Muscle of leg (tissue), 3 donors: ENCODE measurements at regions not wholly inside any gene's neighbourhood (a gene's known extent, or its start where the extent isn't known, plus 50 kb on each side); places are given as distances from the start of the nearest gene placed in this dataset.

Source experiments
- DNase-seq: peaks from one replicate; pipeline ENCODE4 v3.0.0; 2013
- H3K27ac ChIP-seq: one replicate; pipeline ENCODE4 v1.5.1; 2013; ENCODE audit warnings: mild to moderate bottlenecking, low read length, control low read depth
- H3K27me3 ChIP-seq: one replicate; pipeline ENCODE4 v1.6.1; 2013; ENCODE audit warnings: low read length; ENCODE audit not compliant: control insufficient read depth, insufficient read depth
- H3K36me3 ChIP-seq: one replicate; pipeline ENCODE4 v1.6.1; 2013; ENCODE audit warnings: low read length; ENCODE audit not compliant: control insufficient read depth, insufficient read depth
- H3K4me1 ChIP-seq: one replicate; pipeline ENCODE4 v1.6.1; 2013; ENCODE audit warnings: low read length; ENCODE audit not compliant: control insufficient read depth, insufficient read depth
- H3K4me3 ChIP-seq: one replicate; pipeline ENCODE4 v1.5.1; 2013; ENCODE audit warnings: low read length, control low read depth
- H3K9me3 ChIP-seq: replicated peaks from 2 replicates; pipeline ENCODE4 v1.6.1; 2013; ENCODE audit warnings: low read depth, low read length; ENCODE audit not compliant: control insufficient read depth
- WGBS: methylation state at CpG from one replicate; pipeline ENCODE4 v1.1.5; 2013; ENCODE audit warnings: missing lambda C conversion rate; ENCODE audit not compliant: insufficient coverage; 5-methylcytosine and 5-hydroxymethylcytosine counted together

- H3K27ac ChIP-seq: no peak overlapping the region
- no peak overlapping the region for H3K4me3 ChIP-seq
- no peaks in the 10 kb centered on the region for H3K36me3 ChIP-seq
- peaks cover 2% of the 10 kb centered on the region for H3K9me3 ChIP-seq
- 74% methylated on average over 2 of the region's 2 CpGs for WGBS
- no peaks in the 10 kb centered on the region for H3K4me1 ChIP-seq
- DNase-seq: no peak
- no peaks in the 10 kb centered on the region for H3K27me3 ChIP-seq
These were observed 457.6 kb downstream of the TFAP2A start for GRCh38 chr6:9957215-9957759.

GRCh38 chr6:9948678-9949077 lies 466.2 kb downstream of the TFAP2A start:
- Histone ChIP-seq H3K27ac (no peak overlapping the region), H3K36me3 (no peaks in the 10 kb centered on the region), H3K4me1 (no peaks in the 10 kb centered on the region), H3K9me3 (no peaks in the 10 kb centered on the region), H3K27me3 (no peaks in the 10 kb centered on the region), H3K4me3 (no peak overlapping the region)
- peak; percentile 59 for DNase-seq
- WGBS: 42% methylated on average over 2 of the region's 3 CpGs

- Histone ChIP-seq H3K27me3 (no peaks in the 10 kb centered on the region), H3K4me3 (no peak overlapping the region), H3K36me3 (no peaks in the 10 kb centered on the region), H3K27ac (no peak overlapping the region), H3K4me1 (no peaks in the 10 kb centered on the region), H3K9me3 (no peaks in the 10 kb centered on the region)
- WGBS: 48% methylated on average over 4 of the region's 5 CpGs
- peak; percentile 30 for DNase-seq
These were observed 470.9 kb downstream of the TFAP2A start for GRCh38 chr6:9943986-9944385.

- no peak overlapping the region for H3K27ac ChIP-seq
- WGBS: 90% methylated on average over 6 of the region's 9 CpGs
- no peak for DNase-seq
- H3K4me3 ChIP-seq: no peak overlapping the region
- H3K4me1 ChIP-seq: no peaks in the 10 kb centered on the region
- no peaks in the 10 kb centered on the region for H3K9me3 ChIP-seq
- no peaks in the 10 kb centered on the region for H3K36me3 ChIP-seq
- H3K27me3 ChIP-seq: no peaks in the 10 kb centered on the region
These were observed 471.8 kb downstream of the TFAP2A start for GRCh38 chr6:9943026-9943425.

- Histone ChIP-seq H3K4me3 (no peak overlapping the region), H3K27me3 (no peaks in the 10 kb centered on the region), H3K27ac (no peak overlapping the region), H3K9me3 (no peaks in the 10 kb centered on the region), H3K36me3 (no peaks in the 10 kb centered on the region), H3K4me1 (no peaks in the 10 kb centered on the region)
- no peak for DNase-seq
- WGBS: 98% methylated on average over 18 of the region's 26 CpGs
These were observed 472.7 kb downstream of the TFAP2A start for GRCh38 chr6:9942131-9942530.

GRCh38 chr6:9938801-9939200 lies 476.1 kb downstream of the TFAP2A start:
- H3K4me3 ChIP-seq: no peak overlapping the region
- no peak overlapping the region for H3K27ac ChIP-seq
- no peaks in the 10 kb centered on the region for H3K9me3 ChIP-seq
- H3K4me1 ChIP-seq: no peaks in the 10 kb centered on the region
- no peak for DNase-seq
- WGBS: no CpG with 5 or more reads among the region's 7 CpGs
- H3K27me3 ChIP-seq: no peaks in the 10 kb centered on the region
- H3K36me3 ChIP-seq: no peaks in the 10 kb centered on the region

GRCh38 chr6:9937031-9937763 lies 477.7 kb downstream of the TFAP2A start:
- H3K4me1 ChIP-seq: no peaks in the 10 kb centered on the region
- no peaks in the 10 kb centered on the region for H3K36me3 ChIP-seq
- H3K27me3 ChIP-seq: no peaks in the 10 kb centered on the region
- WGBS: 56% methylated on average over 7 of the region's 13 CpGs
- H3K4me3 ChIP-seq: no peak overlapping the region
- DNase-seq: no peak
- no peak overlapping the region for H3K27ac ChIP-seq
- no peaks in the 10 kb centered on the region for H3K9me3 ChIP-seq

GRCh38 chr6:9936551-9936950 lies 478.3 kb downstream of the TFAP2A start:
- DNase-seq: no peak
- no peak overlapping the region for H3K27ac ChIP-seq
- no peaks in the 10 kb centered on the region for H3K27me3 ChIP-seq
- WGBS: 66% methylated on average over 7 of the region's 7 CpGs
- no peaks in the 10 kb centered on the region for H3K36me3 ChIP-seq
- H3K4me1 ChIP-seq: no peaks in the 10 kb centered on the region
- no peaks in the 10 kb centered on the region for H3K9me3 ChIP-seq
- H3K4me3 ChIP-seq: no peak overlapping the region

GRCh38 chr6:9933677-9934076 lies 481.2 kb downstream of the TFAP2A start:
- Histone ChIP-seq H3K36me3 (no peaks in the 10 kb centered on the region), H3K27me3 (no peaks in the 10 kb centered on the region), H3K4me3 (no peak overlapping the region), H3K4me1 (no peaks in the 10 kb centered on the region), H3K27ac (no peak overlapping the region), H3K9me3 (no peaks in the 10 kb centered on the region)
- peak; percentile 19 for DNase-seq
- no CpG with 5 or more reads among the region's 2 CpGs for WGBS

GRCh38 chr6:9927275-9927674 lies 487.6 kb downstream of the TFAP2A start:
- no peak overlapping the region for H3K27ac ChIP-seq
- no peak overlapping the region for H3K4me3 ChIP-seq
- no CpG with 5 or more reads among the region's 1 CpG for whole genome bisulfite sequencing
- no peaks in the 10 kb centered on the region for H3K4me1 ChIP-seq
- no peaks in the 10 kb centered on the region for H3K36me3 ChIP-seq
- no peaks in the 10 kb centered on the region for H3K9me3 ChIP-seq
- no peak for DNase-seq
- H3K27me3 ChIP-seq: no peaks in the 10 kb centered on the region
